HepG2 (cell line): ENCODE measurements at regions not wholly inside any gene's neighbourhood (a gene's known extent, or its start where the extent isn't known, plus 50 kb on each side); places are given as distances from the start of the nearest gene placed in this dataset.

Experiments
- ATAC-seq: fragments of 200-7000 bp; cut with Tn5 transposase; 3 replicates; pipeline ENCODE4 v1.9.1; 2020; ENCODE audit warnings: mild to moderate bottlenecking, moderate library complexity
- BruUV-seq: library from RNA; stranded (reverse); fragments of 400-500 nt; replicated peaks from 2 replicates; lab custom pipeline; 2021; lab: Mats Ljungman, UMichigan
- CTCF ChIA-PET: fragments of 300-600 bp; formaldehyde crosslinking; extraction: SDS; loops from one replicate; lab custom pipeline; 2021; ENCODE audit warnings: low total read pairs, inconsistent platforms, low intra/inter-chr PET ratio; lab: Yijun Ruan, JAX
- POLR2A ChIA-PET: fragments of 350-600 bp; sonication (Branson Sonifier 250); formaldehyde crosslinking; loops from one replicate; lab custom pipeline; 2020; ENCODE audit warnings: antibody characterized with exemption, inconsistent platforms; lab: Yijun Ruan, JAX
- DNase-seq: peaks from one replicate; pipeline ENCODE4 v3.0.0-alpha.2; 2015; ENCODE audit warnings: low spot score
- FAIRE-seq: peaks from 3 replicates; lab custom pipeline; 2011; peaks lifted over from hg19 to GRCh38; lab: Jason Lieb, UNC
- H2AFZ ChIP-seq: one replicate; pipeline ENCODE4 v1.6.1; 2011; ENCODE audit warnings: low read length, inconsistent platforms
- H3K27ac ChIP-seq: fragments of 300-600 bp; 3 replicates; pipeline ENCODE4 v1.8.0; 2011; ENCODE audit warnings: mixed run types, mild to moderate bottlenecking, mixed read lengths, low read length, inconsistent platforms; ENCODE audit not compliant: insufficient read depth; ENCODE audit errors: extremely low read length
- H3K27me3 ChIP-seq, 2 experiments: fragments of 200-600 bp in 1 of 2; 2 replicates in 1 of 2; 3 replicates in 1 of 2; pipeline versions ENCODE4 v1.6.0 to v1.8.0; 2011; ENCODE audit warnings: low read length in 2 of 2, mild to moderate bottlenecking in 2 of 2, moderate library complexity in 2 of 2, inconsistent platforms in 1 of 2; ENCODE audit not compliant: insufficient read depth in 2 of 2, control insufficient read depth in 1 of 2
- H3K36me3 ChIP-seq, 2 experiments: fragments of 200-600 bp in 1 of 2; replicated peaks in 1 of 2; 2 replicates in 1 of 2; 3 replicates in 1 of 2; pipeline versions ENCODE4 v1.5.1 to v1.8.0; 2011; ENCODE audit warnings: low read length in 2 of 2, inconsistent platforms in 1 of 2; ENCODE audit not compliant: insufficient read depth in 2 of 2, control insufficient read depth in 1 of 2
- H3K4me1 ChIP-seq: 2 replicates; pipeline ENCODE4 v1.5.1; 2012; ENCODE audit warnings: low read length, inconsistent platforms; ENCODE audit not compliant: insufficient read depth
- H3K4me2 ChIP-seq: 2 replicates; pipeline ENCODE4 v1.6.0; 2011; ENCODE audit warnings: low read depth, low read length, inconsistent platforms
- H3K4me3 ChIP-seq, 3 experiments: fragments of 200-600 bp in 1 of 3; sonication (generic), shearing (Covaris generic) in 1 of 3; replicated peaks in 1 of 3; 2 replicates each; pipeline ENCODE4 v1.5.1; 2011 to 2016; ENCODE audit warnings: low read length in 3 of 3, inconsistent platforms in 2 of 3, low read depth in 2 of 3, mild to moderate bottlenecking in 2 of 3, control low read depth in 1 of 3, mixed read lengths in 1 of 3; ENCODE audit not compliant: insufficient read depth in 1 of 3
- H3K79me2 ChIP-seq: one replicate; pipeline ENCODE4 v1.6.1; 2011; ENCODE audit warnings: low read length, inconsistent platforms; ENCODE audit not compliant: insufficient read depth
- H3K9ac ChIP-seq: 2 replicates; pipeline ENCODE4 v1.6.0; 2011; ENCODE audit warnings: mild to moderate bottlenecking, low read depth, low read length, inconsistent platforms; ENCODE audit not compliant: insufficient read depth
- H3K9me3 ChIP-seq: 2 replicates; pipeline ENCODE4 v1.5.1; 2012; ENCODE audit warnings: mild to moderate bottlenecking, low read length
- H4K20me1 ChIP-seq: 2 replicates; pipeline ENCODE4 v1.6.0; 2011; ENCODE audit warnings: inconsistent platforms, mild to moderate bottlenecking, low read length, moderate library complexity; ENCODE audit not compliant: insufficient read depth
- AHR ChIP-seq: IDR thresholded peaks from 2 replicates; pipeline ENCODE4 v1.6.1; 2018; ENCODE audit warnings: missing genetic modification reagents, missing compliant biosample characterization
- GFI1 ChIP-seq: sonication (generic); formaldehyde crosslinking; IDR thresholded peaks from 2 replicates; pipeline ENCODE4 v1.5.0; 2020; ENCODE audit warnings: missing genetic modification reagents, mild to moderate bottlenecking, borderline replicate concordance
- MNT ChIP-seq: fragments of 450-650 bp; IDR thresholded peaks from 2 replicates; pipeline ENCODE4 v1.6.1; 2016
- MYC ChIP-seq: sonication (generic); formaldehyde crosslinking; IDR thresholded peaks from 2 replicates; pipeline ENCODE4 v1.9.0; 2021; ENCODE audit warnings: missing genetic modification reagents, borderline replicate concordance
- PAF1 ChIP-seq: IDR thresholded peaks from 2 replicates; pipeline ENCODE4 v1.6.1; 2016; ENCODE audit warnings: missing genetic modification reagents, missing compliant biosample characterization
- RBM39 ChIP-seq: fragments of 200-400 bp; formaldehyde crosslinking; IDR thresholded peaks from one replicate; pipeline ENCODE4 v1.6.1; 2018; ENCODE audit warnings: antibody characterized with exemption, mild to moderate bottlenecking, low read depth, low read length; ENCODE audit not compliant: poor library complexity, severe bottlenecking
- RFXANK ChIP-seq: IDR thresholded peaks from 2 replicates; pipeline ENCODE4 v1.6.1; 2016
- SMARCC2 ChIP-seq: fragments of 450-650 bp; IDR thresholded peaks from 2 replicates; pipeline ENCODE4 v1.6.1; 2017; ENCODE audit warnings: antibody characterized with exemption, mild to moderate bottlenecking
- SNRNP70 ChIP-seq: fragments of 200-400 bp; formaldehyde crosslinking; IDR thresholded peaks from 2 replicates; pipeline ENCODE4 v1.6.1; 2017; ENCODE audit warnings: mild to moderate bottlenecking, low read depth, low read length, moderate library complexity
- SP4 ChIP-seq: sonication (generic); formaldehyde crosslinking; IDR thresholded peaks from 2 replicates; pipeline ENCODE4 v1.8.1; 2023; ENCODE audit warnings: mild to moderate bottlenecking, missing genetic modification reagents
- THYN1 ChIP-seq: sonication (generic); formaldehyde crosslinking; IDR thresholded peaks from 2 replicates; pipeline ENCODE4 v1.8.1; 2023; ENCODE audit warnings: low read depth, mild to moderate bottlenecking, moderate library complexity, missing genetic modification reagents, borderline replicate concordance
- ZBTB26 ChIP-seq: IDR thresholded peaks from 2 replicates; pipeline ENCODE4 v1.6.1; 2016; ENCODE audit warnings: missing compliant biosample characterization, missing genetic modification reagents, borderline replicate concordance
- ZBTB46 ChIP-seq: sonication (generic); formaldehyde crosslinking; IDR thresholded peaks from 2 replicates; pipeline ENCODE4 v1.4.0; 2020; ENCODE audit warnings: mild to moderate bottlenecking, missing genetic modification reagents, borderline replicate concordance
- ZFAT ChIP-seq: sonication (generic); formaldehyde crosslinking; conservative IDR thresholded peaks from 2 replicates; pipeline ENCODE4 v1.8.1; 2023; ENCODE audit warnings: missing genetic modification reagents, inconsistent platforms
- ZFY ChIP-seq: sonication (generic); formaldehyde crosslinking; IDR thresholded peaks from 2 replicates; pipeline ENCODE4 v1.4.0; 2020; ENCODE audit warnings: missing genetic modification reagents
- ZNF496 ChIP-seq: sonication (generic); formaldehyde crosslinking; IDR thresholded peaks from 2 replicates; pipeline ENCODE4 v1.8.1; 2023; ENCODE audit warnings: mild to moderate bottlenecking, moderate library complexity, missing genetic modification reagents; ENCODE audit not compliant: insufficient replicate concordance
- ZNF510 ChIP-seq: sonication (generic); formaldehyde crosslinking; IDR thresholded peaks from 2 replicates; pipeline ENCODE4 v1.4.0; 2020; ENCODE audit warnings: low read depth, mild to moderate bottlenecking, missing genetic modification reagents
- ZNF660 ChIP-seq: sonication (generic); formaldehyde crosslinking; IDR thresholded peaks from 2 replicates; pipeline ENCODE4 v1.5.1; 2020; ENCODE audit warnings: mild to moderate bottlenecking, low read depth, missing genetic modification reagents, borderline replicate concordance
- ZNF776 ChIP-seq: sonication (generic); formaldehyde crosslinking; IDR thresholded peaks from 2 replicates; pipeline ENCODE4 v1.4.0; 2020; ENCODE audit warnings: mild to moderate bottlenecking, missing genetic modification reagents
- ZNF781 ChIP-seq: sonication (generic); formaldehyde crosslinking; IDR thresholded peaks from 2 replicates; pipeline ENCODE4 v1.5.1; 2020; ENCODE audit warnings: borderline replicate concordance, mild to moderate bottlenecking, missing genetic modification reagents; ENCODE audit errors: not compliant biosample characterization
- ZNF850 ChIP-seq: sonication (generic); formaldehyde crosslinking; conservative IDR thresholded peaks from 2 replicates; pipeline ENCODE4 v1.9.0; 2021; ENCODE audit warnings: mild to moderate bottlenecking, missing genetic modification reagents
- WGBS: methylation state at CpG from one replicate; pipeline ENCODE4 v1.1.6; 2017; ENCODE audit warnings: low lambda C conversion rate; 5-methylcytosine and 5-hydroxymethylcytosine counted together
- in situ Hi-C: cut with HindIII; loops from 2 replicates; pipeline ENCODE4 v1.10.0; 2017; ENCODE audit warnings: low pct_unique_long_range_greater_than_20kb; ENCODE audit not compliant: extremely low pct_ligation_motif_present
- intact Hi-C: fragments of 100-400 bp; cut with micrococcal nuclease; formaldehyde crosslinking; loops from one replicate; pipeline ENCODE4 v1.10.0; 2022; ENCODE audit not compliant: unreplicated experiment

- no peak for TF ChIP-seq GFI1
- no peak for TF ChIP-seq ZNF510 (CRISPR knock-in tag)
- TF ChIP-seq AHR (CRISPR knock-in tag) = no peak
- TF ChIP-seq ZNF660 (CRISPR knock-in tag) = no peak
- TF ChIP-seq ZFY (CRISPR knock-in tag) = no peak
- TF ChIP-seq THYN1 = no peak
- no peak for TF ChIP-seq ZNF781 (CRISPR knock-in tag)
- no peak for TF ChIP-seq SMARCC2
- TF ChIP-seq RFXANK (CRISPR knock-in tag) = no peak
Measured at GRCh38 chr6:6900569-6901204, 207.1 kb upstream of the RREB1 start (continued).

GRCh38 chr6:6901205-6901719 lies 206.5 kb upstream of the RREB1 start:
- DNase-seq = no peak
- in situ Hi-C loops = no loop called here
- 43% methylated on average over 15 of the region's 15 CpGs for WGBS
- no peak overlapping the region for H3K4me2 ChIP-seq
- no peaks in the 10 kb centered on the region for H3K79me2 ChIP-seq
- H2AFZ ChIP-seq = no peak overlapping the region
- H3K4me1 ChIP-seq = peaks cover 10% of the 10 kb centered on the region; the same call in 1 of the 2 replicates
- no peak for FAIRE-seq
- H3K9me3 ChIP-seq = no peaks in the 10 kb centered on the region
- no peaks in the 10 kb centered on the region for H4K20me1 ChIP-seq
- no TSS peak for BruUV-seq
- CTCF ChIA-PET = no interaction called here
- peaks cover 0 to 5% of the 10 kb centered on the region in 2 experiments; a peak in 2 of 5 replicates for H3K27me3 ChIP-seq
- no peak overlapping the region for H3K4me3 ChIP-seq
- no peak for ATAC-seq
- intact Hi-C loops = no loop called here
- H3K27ac ChIP-seq = no peak overlapping the region
- POLR2A ChIA-PET = no interaction called here
- no peaks in the 10 kb centered on the region for H3K36me3 ChIP-seq
- no peak overlapping the region for H3K9ac ChIP-seq
- TF ChIP-seq PAF1 = no peak
- TF ChIP-seq RBM39 = no peak
- TF ChIP-seq ZFAT (CRISPR knock-in tag) = no peak
- no peak for TF ChIP-seq ZNF496 (CRISPR knock-in tag)
- no peak for TF ChIP-seq SNRNP70
- TF ChIP-seq ZNF776 (CRISPR knock-in tag) = no peak
- TF ChIP-seq ZNF850 = no peak
- no peak for TF ChIP-seq ZBTB26 (CRISPR knock-in tag)
- no peak for TF ChIP-seq SP4
- no peak for TF ChIP-seq MNT
- no peak for TF ChIP-seq MYC (CRISPR knock-in tag)
- TF ChIP-seq ZBTB46 (CRISPR knock-in tag) = no peak
